ENCODE measurements at regions not wholly inside any gene's neighbourhood (a gene's known extent, or its start where the extent isn't known, plus 50 kb on each side); places are given as distances from the start of the nearest gene placed in this dataset.

DNA sequence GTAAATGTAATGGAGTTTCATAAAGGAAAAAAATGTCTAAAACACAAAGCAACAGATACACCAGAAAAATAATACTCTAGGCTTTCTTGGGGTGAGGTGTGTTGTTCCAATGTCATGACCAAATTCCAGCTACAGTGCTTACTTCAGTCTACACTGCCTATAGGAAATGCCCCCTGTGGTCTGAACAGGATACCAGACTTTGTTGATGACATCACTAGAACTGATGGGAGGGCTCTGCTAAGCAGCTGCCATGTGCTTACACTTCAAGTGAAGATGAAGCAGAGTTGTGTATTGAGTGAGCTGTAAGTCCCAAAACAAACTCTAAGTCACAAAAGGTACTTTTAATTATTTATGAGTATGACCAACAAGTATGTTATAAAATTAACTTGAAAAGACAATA lies 456.1 kb upstream of the IL12A start:
- H3K27me3 ChIP-seq = no peaks in the 10 kb centered on the region
- no peaks in the 10 kb centered on the region for H3K4me1 ChIP-seq
- no peaks in the 10 kb centered on the region for H4K20me1 ChIP-seq (ENCODE audit: low read depth)
- H3K9me3 ChIP-seq (ENCODE audit: low read depth) = no peaks in the 10 kb centered on the region
- H2AFZ ChIP-seq (replicated peaks) = no peak overlapping the region
- no peak overlapping the region for H3K4me3 Mint-ChIP-seq
- H3K79me2 ChIP-seq (ENCODE audit: low read depth) = no peaks in the 10 kb centered on the region
- no peak overlapping the region for H3K4me3 ChIP-seq
- H3K27me3 Mint-ChIP-seq (ENCODE audit: insufficient read depth, low read depth) = peaks cover 2% of the 10 kb centered on the region
- H3K27ac ChIP-seq = no peak overlapping the region
- H3K36me3 ChIP-seq = no peaks in the 10 kb centered on the region
- H3K9me3 Mint-ChIP-seq = no peaks in the 10 kb centered on the region
- DNase-seq (ENCODE audit: low spot score) = no peak
- H3K27ac Mint-ChIP-seq = no peak overlapping the region
- no peak overlapping the region for H3K4me2 ChIP-seq
- H3K4me1 Mint-ChIP-seq = no peaks in the 10 kb centered on the region
- H3F3A ChIP-seq (ENCODE audit: low read depth) = no peaks in the 10 kb centered on the region
- no peaks in the 10 kb centered on the region for H3K36me3 Mint-ChIP-seq
- H3K9ac ChIP-seq = no peak overlapping the region
- TF ChIP-seq EZH2phosphoT487 (IDR thresholded peaks at IDR 0.05) (no peak), EZH2 (IDR thresholded peaks at IDR 0.05) (no peak)
- TF ChIP-seq, protein P1, sequence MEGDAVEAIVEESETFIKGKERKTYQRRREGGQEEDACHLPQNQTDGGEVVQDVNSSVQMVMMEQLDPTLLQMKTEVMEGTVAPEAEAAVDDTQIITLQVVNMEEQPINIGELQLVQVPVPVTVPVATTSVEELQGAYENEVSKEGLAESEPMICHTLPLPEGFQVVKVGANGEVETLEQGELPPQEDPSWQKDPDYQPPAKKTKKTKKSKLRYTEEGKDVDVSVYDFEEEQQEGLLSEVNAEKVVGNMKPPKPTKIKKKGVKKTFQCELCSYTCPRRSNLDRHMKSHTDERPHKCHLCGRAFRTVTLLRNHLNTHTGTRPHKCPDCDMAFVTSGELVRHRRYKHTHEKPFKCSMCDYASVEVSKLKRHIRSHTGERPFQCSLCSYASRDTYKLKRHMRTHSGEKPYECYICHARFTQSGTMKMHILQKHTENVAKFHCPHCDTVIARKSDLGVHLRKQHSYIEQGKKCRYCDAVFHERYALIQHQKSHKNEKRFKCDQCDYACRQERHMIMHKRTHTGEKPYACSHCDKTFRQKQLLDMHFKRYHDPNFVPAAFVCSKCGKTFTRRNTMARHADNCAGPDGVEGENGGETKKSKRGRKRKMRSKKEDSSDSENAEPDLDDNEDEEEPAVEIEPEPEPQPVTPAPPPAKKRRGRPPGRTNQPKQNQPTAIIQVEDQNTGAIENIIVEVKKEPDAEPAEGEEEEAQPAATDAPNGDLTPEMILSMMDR (IDR thresholded peaks at IDR 0.05) = no peak

DNA sequence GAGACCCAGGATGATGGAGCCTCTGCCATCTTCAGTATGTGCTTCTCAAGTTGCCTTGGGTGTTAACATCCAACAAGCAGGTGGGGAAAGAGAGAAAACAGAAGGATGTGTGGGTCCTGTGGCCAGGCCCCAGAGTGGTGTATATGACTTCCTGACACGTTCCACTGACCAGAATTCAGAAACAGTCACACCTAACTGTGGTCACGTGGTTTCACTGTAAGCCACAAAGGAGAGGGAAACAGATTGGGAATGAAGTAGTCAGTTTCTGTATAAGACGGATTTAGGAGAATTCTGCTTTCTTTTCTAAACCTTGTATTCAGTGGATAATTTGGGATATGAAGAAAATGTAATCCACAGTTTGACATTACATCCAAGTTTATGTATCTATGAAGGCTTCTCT lies 454.1 kb upstream of the IL12A start:
- Mint-ChIP-seq H3K4me3 (no peak overlapping the region), H3K4me1 (no peaks in the 10 kb centered on the region), H3K27me3 (ENCODE audit: insufficient read depth, low read depth) (peaks cover 2% of the 10 kb centered on the region), H3K27ac (no peak overlapping the region), H3K9me3 (no peaks in the 10 kb centered on the region), H3K36me3 (no peaks in the 10 kb centered on the region)
- no peaks in the 10 kb centered on the region for H3K4me1 ChIP-seq
- no peaks in the 10 kb centered on the region for H3K36me3 ChIP-seq
- no peak for TF ChIP-seq EZH2 (IDR thresholded peaks at IDR 0.05)
- no peak for TF ChIP-seq EZH2phosphoT487 (IDR thresholded peaks at IDR 0.05)
- TF ChIP-seq, protein P1 (IDR thresholded peaks at IDR 0.05) = no peak
- no peak overlapping the region for H3K9ac ChIP-seq
- H4K20me1 ChIP-seq (ENCODE audit: low read depth) = no peaks in the 10 kb centered on the region
- H2AFZ ChIP-seq (replicated peaks) = no peak overlapping the region
- no peaks in the 10 kb centered on the region for H3K79me2 ChIP-seq (ENCODE audit: low read depth)
- no peak overlapping the region for H3K27ac ChIP-seq
- no peak for DNase-seq (ENCODE audit: low spot score)
- H3K4me3 ChIP-seq = no peak overlapping the region
- no peaks in the 10 kb centered on the region for H3F3A ChIP-seq (ENCODE audit: low read depth)
- H3K9me3 ChIP-seq (ENCODE audit: low read depth) = no peaks in the 10 kb centered on the region
- H3K4me2 ChIP-seq = no peak overlapping the region
- H3K27me3 ChIP-seq = no peaks in the 10 kb centered on the region

DNA sequence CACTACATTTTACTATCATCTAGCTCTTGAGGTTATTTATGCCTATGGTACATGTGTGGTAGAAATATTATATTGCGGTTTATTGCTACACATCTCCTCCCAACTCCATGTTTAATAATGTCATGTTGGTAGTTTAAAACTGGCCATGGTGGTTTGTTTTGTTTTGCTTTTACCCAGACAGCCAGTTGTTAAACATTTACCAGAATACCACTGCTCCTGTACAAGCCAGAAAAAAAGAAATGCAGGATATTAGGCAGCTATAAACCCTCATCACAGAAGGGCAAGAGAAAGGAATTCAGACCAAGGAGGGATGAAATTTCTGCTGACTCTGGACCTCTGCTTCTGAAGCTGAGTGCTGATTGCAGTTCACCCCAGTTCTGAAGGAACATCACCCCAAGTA lies 451.8 kb upstream of the IL12A start:
- TF ChIP-seq EZH2phosphoT487 (IDR thresholded peaks at IDR 0.05) (no peak), EZH2 (IDR thresholded peaks at IDR 0.05) (no peak)
- TF ChIP-seq, protein P1 (IDR thresholded peaks at IDR 0.05) = no peak
- H3K9me3 ChIP-seq (ENCODE audit: low read depth) = no peaks in the 10 kb centered on the region

More for the DNA sequence above, 451.8 kb upstream of the IL12A start:
- Histone ChIP-seq H2AFZ (replicated peaks) (no peak overlapping the region), H3K36me3 (no peaks in the 10 kb centered on the region), H4K20me1 (ENCODE audit: low read depth) (no peaks in the 10 kb centered on the region), H3K79me2 (ENCODE audit: low read depth) (no peaks in the 10 kb centered on the region), H3K4me1 (no peaks in the 10 kb centered on the region), H3K9ac (no peak overlapping the region), H3K27ac (no peak overlapping the region), H3K4me2 (no peak overlapping the region), H3K4me3 (no peak overlapping the region), H3K27me3 (no peaks in the 10 kb centered on the region), H3F3A (ENCODE audit: low read depth) (no peaks in the 10 kb centered on the region)
- H3K27ac Mint-ChIP-seq = no peak overlapping the region
- H3K4me3 Mint-ChIP-seq = no peak overlapping the region
- H3K4me1 Mint-ChIP-seq = no peaks in the 10 kb centered on the region
- peaks cover 2% of the 10 kb centered on the region for H3K27me3 Mint-ChIP-seq (ENCODE audit: insufficient read depth, low read depth)
- no peak for DNase-seq (ENCODE audit: low spot score)
- H3K36me3 Mint-ChIP-seq = no peaks in the 10 kb centered on the region
- H3K9me3 Mint-ChIP-seq = no peaks in the 10 kb centered on the region
